ENCODE measurements at regions not wholly inside any gene's neighbourhood (a gene's known extent, or its start where the extent isn't known, plus 50 kb on each side); places are given as distances from the start of the nearest gene placed in this dataset.

GRCh38 chr2:56523816-56524215 is 340.0 kb downstream of the CCDC85A start:
- no peak for TF ChIP-seq JUND (IDR thresholded peaks at IDR 0.05; ENCODE audit: low read depth)
- in situ Hi-C loops (cut with HindIII; ENCODE audit: low pct_unique_long_range_greater_than_20kb, low sequenced_read_pairs), result no loop called here
- DNase-seq (ENCODE audit: low read depth in 1 of 2, low spot score in 1 of 2), result no peak

GRCh38 chr2:56531668-56532420 is 348.1 kb downstream of the CCDC85A start:
- TF ChIP-seq JUND (IDR thresholded peaks at IDR 0.05; ENCODE audit: low read depth), result no peak
- in situ Hi-C loops (cut with HindIII; ENCODE audit: low pct_unique_long_range_greater_than_20kb, low sequenced_read_pairs), result no loop called here
- no peak for DNase-seq (ENCODE audit: low read depth in 1 of 2, low spot score in 1 of 2)

GRCh38 chr2:56534321-56534720 is 350.5 kb downstream of the CCDC85A start:
- in situ Hi-C loops (cut with HindIII; ENCODE audit: low pct_unique_long_range_greater_than_20kb, low sequenced_read_pairs), result no loop called here
- DNase-seq (ENCODE audit: low read depth in 1 of 2, low spot score in 1 of 2), result no peak
- no peak for TF ChIP-seq JUND (IDR thresholded peaks at IDR 0.05; ENCODE audit: low read depth)

- in situ Hi-C loops (cut with HindIII; ENCODE audit: low pct_unique_long_range_greater_than_20kb, low sequenced_read_pairs), result no loop called here
- no peak for DNase-seq (ENCODE audit: low read depth in 1 of 2, low spot score in 1 of 2)
- no peak for TF ChIP-seq JUND (IDR thresholded peaks at IDR 0.05; ENCODE audit: low read depth)
These were observed 354.0 kb downstream of the CCDC85A start for GRCh38 chr2:56537756-56538155.

- in situ Hi-C loops (cut with HindIII; ENCODE audit: low pct_unique_long_range_greater_than_20kb, low sequenced_read_pairs), result no loop called here
- no peak for TF ChIP-seq JUND (IDR thresholded peaks at IDR 0.05; ENCODE audit: low read depth)
- DNase-seq (ENCODE audit: low read depth in 1 of 2, low spot score in 1 of 2), result no peak
These were observed 355.8 kb downstream of the CCDC85A start for GRCh38 chr2:56539618-56540017.

GRCh38 chr2:56540467-56540866 is 356.7 kb downstream of the CCDC85A start:
- TF ChIP-seq JUND (IDR thresholded peaks at IDR 0.05; ENCODE audit: low read depth), result no peak
- no peak for DNase-seq (ENCODE audit: low read depth in 1 of 2, low spot score in 1 of 2)
- in situ Hi-C loops (cut with HindIII; ENCODE audit: low pct_unique_long_range_greater_than_20kb, low sequenced_read_pairs), result no loop called here

GRCh38 chr2:56540916-56541315 is 357.1 kb downstream of the CCDC85A start:
- in situ Hi-C loops (cut with HindIII; ENCODE audit: low pct_unique_long_range_greater_than_20kb, low sequenced_read_pairs), result no loop called here
- no peak for DNase-seq (ENCODE audit: low read depth in 1 of 2, low spot score in 1 of 2)
- TF ChIP-seq JUND (IDR thresholded peaks at IDR 0.05; ENCODE audit: low read depth), result no peak

- TF ChIP-seq JUND (IDR thresholded peaks at IDR 0.05; ENCODE audit: low read depth), result no peak
- no peak for DNase-seq (ENCODE audit: low read depth in 1 of 2, low spot score in 1 of 2)
- in situ Hi-C loops (cut with HindIII; ENCODE audit: low pct_unique_long_range_greater_than_20kb, low sequenced_read_pairs), result no loop called here
These were observed 358.4 kb downstream of the CCDC85A start for GRCh38 chr2:56542213-56542612.

GRCh38 chr2:56565143-56565542 is 381.4 kb downstream of the CCDC85A start:
- TF ChIP-seq JUND (IDR thresholded peaks at IDR 0.05; ENCODE audit: low read depth), result no peak
- DNase-seq (ENCODE audit: low read depth in 1 of 2, low spot score in 1 of 2), result no peak
- in situ Hi-C loops (cut with HindIII; ENCODE audit: low pct_unique_long_range_greater_than_20kb, low sequenced_read_pairs), result no loop called here

- DNase-seq (ENCODE audit: low read depth in 1 of 2, low spot score in 1 of 2), result no peak
- in situ Hi-C loops (cut with HindIII; ENCODE audit: low pct_unique_long_range_greater_than_20kb, low sequenced_read_pairs), result no loop called here
- TF ChIP-seq JUND (IDR thresholded peaks at IDR 0.05; ENCODE audit: low read depth), result no peak
These were observed 387.3 kb downstream of the CCDC85A start for GRCh38 chr2:56571074-56571473.

- in situ Hi-C loops (cut with HindIII; ENCODE audit: low pct_unique_long_range_greater_than_20kb, low sequenced_read_pairs), result no loop called here
- no peak for DNase-seq (ENCODE audit: low read depth in 1 of 2, low spot score in 1 of 2)
- no peak for TF ChIP-seq JUND (IDR thresholded peaks at IDR 0.05; ENCODE audit: low read depth)
These were observed 392.2 kb downstream of the CCDC85A start for GRCh38 chr2:56576001-56576400.

GRCh38 chr2:56580242-56580641 is 396.5 kb downstream of the CCDC85A start:
- in situ Hi-C loops (cut with HindIII; ENCODE audit: low pct_unique_long_range_greater_than_20kb, low sequenced_read_pairs), result no loop called here
- TF ChIP-seq JUND (IDR thresholded peaks at IDR 0.05; ENCODE audit: low read depth), result no peak
- no peak for DNase-seq (ENCODE audit: low read depth in 1 of 2, low spot score in 1 of 2)

GRCh38 chr2:56582570-56582969 is 398.8 kb downstream of the CCDC85A start:
- TF ChIP-seq JUND (IDR thresholded peaks at IDR 0.05; ENCODE audit: low read depth), result no peak
- in situ Hi-C loops (cut with HindIII; ENCODE audit: low pct_unique_long_range_greater_than_20kb, low sequenced_read_pairs), result no loop called here
- DNase-seq (ENCODE audit: low read depth in 1 of 2, low spot score in 1 of 2), result no peak

- no peak for TF ChIP-seq JUND (IDR thresholded peaks at IDR 0.05; ENCODE audit: low read depth)
- DNase-seq (ENCODE audit: low read depth in 1 of 2, low spot score in 1 of 2), result no peak
- in situ Hi-C loops (cut with HindIII; ENCODE audit: low pct_unique_long_range_greater_than_20kb, low sequenced_read_pairs), result no loop called here
These were observed 400.1 kb downstream of the CCDC85A start for GRCh38 chr2:56583796-56584315.

Data from T47D (cell line).